GM23338 (cell line): ENCODE measurements at regions not wholly inside any gene's neighbourhood (a gene's known extent, or its start where the extent isn't known, plus 50 kb on each side); places are given as distances from the start of the nearest gene placed in this dataset.

Source experiments
- CTCF ChIP-seq, 2 experiments: fragments of 200-600 bp in 1 of 2; sonication (generic) in 1 of 2; conservative IDR thresholded peaks; 2 replicates each; pipeline versions ENCODE4 v1.5.1 to v1.6.1; 2016 to 2017; ENCODE audit warnings: antibody characterized with exemption in 2 of 2, low read depth in 2 of 2, mild to moderate bottlenecking in 2 of 2, moderate library complexity in 1 of 2
- ETS1 ChIP-seq: IDR thresholded peaks from 2 replicates; pipeline ENCODE4 v1.6.1; 2016; ENCODE audit warnings: antibody characterized with exemption
- EZH2 ChIP-seq: fragments of 200-600 bp; sonication (generic); IDR thresholded peaks from one replicate; pipeline ENCODE4 v1.8.0; 2017; ENCODE audit warnings: antibody characterized with exemption, mild to moderate bottlenecking, low read depth; ENCODE audit not compliant: unreplicated experiment
- EZH2phosphoT487 ChIP-seq: fragments of 200-600 bp; sonication (generic); IDR thresholded peaks from one replicate; pipeline ENCODE4 v1.8.1; 2018; ENCODE audit warnings: antibody characterized with exemption; ENCODE audit not compliant: unreplicated experiment
- POLR2AphosphoS5 ChIP-seq: IDR thresholded peaks from 2 replicates; pipeline ENCODE4 v1.6.1; 2016; ENCODE audit warnings: antibody characterized with exemption, low read depth
- ZNF114 ChIP-seq: fragments of 250-450 bp; sonication (Bioruptor Pico); IDR thresholded peaks from 2 replicates; pipeline ENCODE4 v1.5.0; 2020; ENCODE audit warnings: mild to moderate bottlenecking, moderate library complexity

GRCh38 chr17:79317916-79318315, 243.3 kb downstream of the ENGASE start:
- TF ChIP-seq CTCF (conservative IDR thresholded peaks at IDR 0.05; ENCODE audit: low read depth in 2 of 2) (no peak), EZH2 (no peak), EZH2phosphoT487 (no peak), ZNF114 (no peak), POLR2AphosphoS5 (no peak), ETS1 (no peak)
